HG03354 (cell line): ENCODE measurements at regions not wholly inside any gene's neighbourhood (a gene's known extent, or its start where the extent isn't known, plus 50 kb on each side); places are given as distances from the start of the nearest gene placed in this dataset.
A peak's percentile ranks its signal among the peaks of the same experiment; 100 is the strongest.

ENCODE experiments used
- ATAC-seq: cut with Tn5 transposase; IDR thresholded peaks from one replicate; pipeline ENCODE4 v1.9.1; 2021; ENCODE audit warnings: mild to moderate bottlenecking; ENCODE audit not compliant: unreplicated experiment, poor library complexity, severe bottlenecking

- no peak for ATAC-seq
Observed at GRCh38 chr6:51342393-51342792, 523.7 kb downstream of the TFAP2B start.

- no peak for ATAC-seq
Observed at GRCh38 chr6:51349857-51350256, 531.2 kb downstream of the TFAP2B start.

GRCh38 chr6:51350308-51350904, 531.7 kb downstream of the TFAP2B start:
- peak; percentile 54 for ATAC-seq

GRCh38 chr6:51352506-51353029, 533.9 kb downstream of the TFAP2B start:
- ATAC-seq = no peak

GRCh38 chr6:51360287-51360686, 541.6 kb downstream of the TFAP2B start:
- no peak for ATAC-seq

- no peak for ATAC-seq
Observed at GRCh38 chr6:51365566-51365965, 546.9 kb downstream of the TFAP2B start.

- ATAC-seq = no peak
Observed at GRCh38 chr6:51369485-51369884, 550.8 kb downstream of the TFAP2B start.

- no peak for ATAC-seq
Observed at GRCh38 chr6:51382847-51383246, 564.2 kb downstream of the TFAP2B start.

GRCh38 chr6:51384736-51385135, 566.1 kb downstream of the TFAP2B start:
- ATAC-seq = no peak

- ATAC-seq = no peak
Observed at GRCh38 chr6:51386347-51386836, 567.7 kb downstream of the TFAP2B start.

GRCh38 chr6:51387907-51388306, 569.2 kb downstream of the TFAP2B start:
- no peak for ATAC-seq

GRCh38 chr6:51394061-51394460, 575.4 kb downstream of the TFAP2B start:
- no peak for ATAC-seq

- ATAC-seq = peak; percentile 84
Observed at GRCh38 chr6:51396583-51396982, 577.9 kb downstream of the TFAP2B start.

- ATAC-seq = peak; percentile 43
Observed at GRCh38 chr6:51398064-51398705, 579.5 kb downstream of the TFAP2B start.

GRCh38 chr6:51398793-51399192, 580.1 kb downstream of the TFAP2B start:
- peak; percentile 1 for ATAC-seq

GRCh38 chr6:51410453-51410852, 591.8 kb downstream of the TFAP2B start:
- ATAC-seq = no peak

GRCh38 chr6:51411496-51412125, 592.9 kb downstream of the TFAP2B start:
- no peak for ATAC-seq

GRCh38 chr6:51414361-51414760, 595.7 kb downstream of the TFAP2B start:
- no peak for ATAC-seq

- no peak for ATAC-seq
Observed at GRCh38 chr6:51415501-51415900, 596.8 kb downstream of the TFAP2B start.

GRCh38 chr6:51429017-51429712, 610.5 kb downstream of the TFAP2B start:
- no peak for ATAC-seq
